HG02642 (cell line): ENCODE measurements at regions not wholly inside any gene's neighbourhood (a gene's known extent, or its start where the extent isn't known, plus 50 kb on each side); places are given as distances from the start of the nearest gene placed in this dataset.
A peak's percentile ranks its signal among the peaks of the same experiment; 100 is the strongest.

ENCODE experiments used
- ATAC-seq: cut with Tn5 transposase; IDR thresholded peaks from one replicate; pipeline ENCODE4 v1.9.1; 2021; ENCODE audit warnings: mild to moderate bottlenecking; ENCODE audit not compliant: unreplicated experiment, poor library complexity

DNA sequence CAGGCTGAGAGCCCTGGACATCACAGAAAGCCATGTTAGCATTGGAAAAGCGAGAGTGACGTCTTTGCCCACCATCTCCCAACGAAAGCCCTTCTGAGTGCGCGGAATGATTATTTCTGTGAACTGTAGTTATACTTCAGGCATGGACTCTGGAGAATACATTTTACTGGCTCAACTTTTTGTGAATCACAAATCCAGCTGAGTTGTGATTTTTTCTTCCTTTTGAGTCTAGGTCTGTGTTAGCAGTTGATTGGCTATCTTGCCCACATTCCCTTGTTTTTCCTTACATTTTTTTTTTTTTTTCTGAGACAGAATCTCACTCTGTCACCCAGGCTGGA, 183.1 kb downstream of the INO80D start:
- ATAC-seq = no peak

DNA sequence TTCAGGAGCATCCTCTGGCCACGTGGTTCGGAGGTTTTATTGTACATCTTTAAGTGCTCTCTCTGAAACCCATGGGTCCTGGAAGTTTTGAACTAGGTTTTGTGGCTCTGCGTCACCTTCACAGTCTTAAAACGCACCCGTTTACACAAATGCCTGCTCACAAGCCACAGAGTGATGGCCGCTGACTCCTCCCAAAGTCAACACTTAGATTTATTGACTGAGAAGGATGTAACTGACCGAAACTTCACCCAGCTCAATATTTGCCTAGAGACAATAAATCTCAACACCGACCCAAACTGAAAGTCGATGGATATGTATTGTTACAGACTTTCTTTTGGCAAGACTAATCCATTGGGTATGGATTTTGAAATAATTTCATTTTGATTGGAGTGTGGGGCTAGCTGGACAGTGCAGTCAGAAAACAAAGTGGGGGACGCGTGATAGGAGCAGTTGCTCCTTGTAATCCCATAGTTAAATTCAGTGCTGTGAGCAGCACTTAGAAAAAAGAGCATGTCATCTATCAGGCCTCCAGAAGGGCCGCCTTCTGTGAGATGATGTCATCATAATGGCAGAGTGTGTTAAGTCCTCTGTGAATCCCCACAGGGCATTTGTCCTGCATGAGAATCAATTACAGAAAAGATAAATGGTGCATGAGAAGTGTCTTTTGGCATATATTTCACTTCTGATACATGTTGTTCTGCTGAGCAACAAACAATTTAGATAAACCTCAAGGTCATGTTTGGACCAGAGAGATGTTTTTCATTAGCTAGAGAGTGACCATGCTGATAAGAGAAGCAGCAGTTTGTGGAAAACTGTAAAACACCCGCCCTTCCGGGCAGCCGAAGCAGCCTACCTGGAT, 183.7 kb downstream of the INO80D start:
- no peak for ATAC-seq

DNA sequence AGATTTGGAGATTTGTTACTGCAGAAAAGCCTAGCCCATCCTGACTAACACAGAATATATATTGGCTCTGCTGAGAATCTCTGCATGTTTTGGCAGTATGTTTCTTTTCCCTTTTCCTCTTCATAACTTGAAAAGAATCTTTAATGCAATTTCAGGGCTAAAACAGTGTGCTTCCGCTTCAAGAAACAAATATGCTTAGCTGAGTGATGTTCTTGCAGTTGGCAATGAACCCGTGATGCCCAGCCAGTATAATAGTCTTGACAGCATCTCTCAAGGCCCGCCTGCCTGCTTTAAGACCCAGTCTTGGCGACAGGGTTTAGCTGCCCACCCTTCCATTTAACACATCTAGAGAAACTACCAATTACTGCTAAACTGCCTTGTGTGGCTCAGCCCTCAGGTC, 184.5 kb downstream of the INO80D start:
- no peak for ATAC-seq

DNA sequence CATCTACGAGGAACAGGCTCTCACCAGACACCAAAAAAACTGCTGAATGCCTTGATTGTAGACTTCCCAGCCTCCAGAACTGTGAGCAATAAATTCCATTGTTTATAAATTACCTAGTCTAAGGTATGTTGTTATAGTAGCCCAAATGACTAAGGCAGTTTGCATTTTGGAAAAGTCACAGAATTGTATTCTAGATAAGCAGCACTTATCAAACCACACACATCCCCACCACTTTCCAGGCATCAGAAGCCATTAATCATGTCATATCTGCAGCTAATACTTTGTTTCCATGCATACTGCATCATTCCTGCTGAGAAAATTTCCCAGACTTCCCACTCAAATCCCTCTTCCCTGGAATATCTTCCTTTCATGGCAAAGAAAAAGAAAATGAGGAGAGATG, 187.2 kb downstream of the INO80D start:
- ATAC-seq = no peak

DNA sequence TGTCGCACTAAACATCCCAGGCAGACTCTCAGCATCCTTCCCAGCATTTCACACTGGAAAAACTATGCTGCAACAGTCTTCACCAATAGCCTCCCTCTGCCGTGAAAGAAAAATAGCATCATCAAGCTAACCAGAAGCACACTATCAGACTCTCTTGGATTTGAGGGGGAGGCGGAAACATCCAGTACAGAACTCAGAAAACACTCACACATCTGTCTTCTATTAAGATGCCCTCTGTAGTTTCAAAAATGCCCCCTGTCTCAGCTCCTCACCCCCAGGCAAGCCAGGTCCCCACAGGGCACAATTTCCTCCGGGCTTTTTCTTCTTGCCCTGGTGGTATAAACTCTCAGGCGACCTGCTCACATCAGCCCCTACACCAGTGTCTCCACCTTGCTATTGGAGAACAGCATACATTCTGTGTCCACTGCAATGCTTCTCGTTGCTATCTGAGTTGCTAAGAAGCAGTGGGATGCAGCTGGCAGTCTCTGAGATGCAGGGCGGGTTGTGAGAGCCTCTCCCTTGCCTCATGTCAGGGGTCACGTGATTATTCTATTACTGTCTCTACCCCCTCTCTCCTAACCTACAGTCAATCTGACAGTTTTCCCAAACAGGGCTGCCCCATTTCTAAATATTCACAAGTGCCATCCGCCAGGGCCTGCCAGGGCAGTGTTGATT, 189.9 kb downstream of the INO80D start:
- no peak for ATAC-seq

DNA sequence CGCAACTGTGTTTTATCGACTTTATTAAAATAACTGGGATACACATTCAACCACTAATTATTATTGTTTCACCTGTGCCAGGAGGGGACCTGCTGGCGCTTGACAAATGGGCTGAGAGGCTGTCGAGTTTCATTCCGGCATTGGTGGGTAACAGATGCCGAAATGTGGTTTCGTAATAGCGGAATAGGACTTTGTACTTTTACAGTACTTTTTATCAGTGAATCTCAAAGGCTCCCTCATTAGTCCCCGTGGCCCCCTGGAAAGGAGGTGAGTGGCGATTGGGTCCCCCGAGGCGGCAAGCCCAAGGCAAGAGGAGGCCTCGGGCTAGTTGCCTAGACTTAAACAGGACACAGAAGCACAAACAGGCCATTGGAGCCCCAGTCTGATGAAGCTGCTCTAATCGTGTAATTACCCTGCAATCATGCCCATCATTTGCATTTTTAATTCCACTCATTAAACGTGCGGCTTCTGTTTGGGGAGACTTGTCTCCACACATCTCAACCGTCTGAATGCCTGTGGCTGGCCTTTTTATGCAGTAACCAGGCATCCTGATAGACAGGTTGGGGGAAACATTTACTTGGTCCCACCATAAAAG, 193.2 kb downstream of the INO80D start:
- ATAC-seq = no peak

DNA sequence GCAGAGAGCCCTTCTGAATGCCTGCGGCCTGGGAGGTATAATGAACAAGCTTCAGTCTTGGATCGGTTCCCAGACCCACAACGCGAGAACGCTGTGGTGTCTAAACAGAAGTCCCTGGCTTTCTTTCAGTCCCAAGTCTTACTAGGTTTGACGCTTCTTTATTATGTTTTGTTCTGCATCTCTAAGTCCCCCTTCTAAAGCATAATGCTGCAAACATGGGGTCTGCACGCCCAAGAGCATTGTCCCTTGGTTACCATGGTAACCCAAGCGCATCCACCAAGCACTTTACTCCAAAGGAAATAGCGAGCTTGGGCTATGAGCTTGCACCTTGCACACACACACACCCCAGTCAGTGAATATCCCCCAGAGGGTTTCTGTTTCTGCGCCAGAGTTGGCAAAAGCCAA, 193.7 kb downstream of the INO80D start:
- ATAC-seq = no peak

DNA sequence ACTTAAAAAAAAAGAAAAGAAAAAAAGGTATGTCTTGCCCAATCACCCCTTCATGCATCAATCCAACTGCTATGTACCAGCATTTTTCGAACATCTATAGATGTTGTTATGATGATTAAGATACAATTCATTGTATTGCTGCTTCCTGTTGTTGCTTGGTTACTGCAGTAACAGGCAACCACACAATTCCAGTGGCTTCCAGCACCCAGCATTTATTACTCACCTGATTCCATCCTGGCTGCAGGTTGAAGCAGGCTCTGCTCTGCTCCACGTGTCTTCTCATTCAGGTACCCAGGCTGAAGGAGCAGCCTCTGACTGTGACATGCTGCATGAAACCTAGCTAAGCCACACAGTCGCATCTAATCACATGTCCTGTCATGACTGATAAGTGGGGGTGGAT, 196.9 kb downstream of the INO80D start:
- ATAC-seq = no peak

DNA sequence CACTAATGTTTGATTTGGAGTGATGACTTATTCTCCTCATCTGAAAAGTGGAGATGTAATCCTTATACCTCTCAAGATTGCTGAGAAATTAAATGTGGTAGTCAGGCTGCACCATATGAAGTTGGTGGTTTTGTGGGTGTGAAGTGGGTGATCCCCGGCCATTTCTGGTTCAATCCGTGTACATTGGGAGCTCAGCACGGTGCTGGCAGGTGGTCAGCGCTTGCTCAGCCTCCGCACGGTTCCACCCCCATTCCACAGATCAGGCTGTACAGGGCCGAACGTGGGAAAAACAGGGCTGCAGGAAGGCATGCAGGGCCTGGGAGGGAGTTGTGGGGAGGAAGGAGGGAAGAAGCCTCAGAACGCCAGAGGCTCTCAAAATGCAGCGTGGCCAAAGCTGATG, 198.3 kb downstream of the INO80D start:
- no peak for ATAC-seq

DNA sequence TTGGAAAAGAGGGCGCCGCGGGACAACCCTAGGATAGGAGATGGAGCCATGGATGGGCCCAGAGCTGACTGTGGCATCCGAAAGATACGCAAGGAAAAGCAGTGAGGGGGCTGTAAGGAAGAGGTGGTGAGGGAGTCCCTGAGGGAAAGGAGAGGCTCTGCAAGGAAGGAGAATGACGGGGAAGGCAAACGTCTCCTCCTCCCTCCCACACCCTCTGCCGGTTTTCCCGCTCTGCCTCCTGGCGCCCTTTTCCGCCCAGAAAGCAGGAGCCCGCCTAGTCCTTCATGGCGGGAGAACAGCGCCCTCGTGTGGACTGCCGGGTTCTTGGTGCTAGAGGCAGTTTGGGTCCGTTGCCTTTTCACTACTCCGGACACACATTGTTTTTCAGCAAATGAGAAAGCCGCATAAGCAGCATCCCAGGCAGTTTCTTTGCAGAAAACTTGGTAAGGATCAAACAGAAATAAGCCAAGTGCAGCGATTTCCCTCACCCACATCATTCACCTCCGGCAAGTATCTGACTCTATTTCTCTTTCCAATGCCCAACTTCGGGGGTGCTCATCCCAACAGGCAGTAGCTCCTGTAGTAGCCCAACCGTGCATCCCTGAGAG, 200.4 kb downstream of the INO80D start:
- peak; percentile 75 for ATAC-seq

DNA sequence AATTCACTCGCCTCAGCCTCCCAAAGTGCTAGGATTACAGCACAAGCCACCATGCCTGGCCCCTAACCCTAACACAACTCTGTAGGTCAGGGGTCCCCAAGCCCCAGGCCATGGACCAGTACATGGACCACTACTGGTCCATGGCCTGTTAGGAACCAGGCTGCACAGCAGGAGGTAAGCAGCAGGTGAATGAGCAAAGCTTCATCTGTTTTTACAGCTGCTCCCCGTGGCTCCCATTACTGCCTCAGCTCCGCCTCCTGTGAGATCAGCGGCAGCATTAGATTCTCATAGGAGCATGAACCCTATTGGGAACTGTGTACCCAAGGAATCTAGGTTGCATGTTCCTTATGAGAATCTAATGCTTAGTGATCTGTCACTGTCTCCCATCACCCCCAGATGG, 201.7 kb downstream of the NRP2 start:
- no peak for ATAC-seq

DNA sequence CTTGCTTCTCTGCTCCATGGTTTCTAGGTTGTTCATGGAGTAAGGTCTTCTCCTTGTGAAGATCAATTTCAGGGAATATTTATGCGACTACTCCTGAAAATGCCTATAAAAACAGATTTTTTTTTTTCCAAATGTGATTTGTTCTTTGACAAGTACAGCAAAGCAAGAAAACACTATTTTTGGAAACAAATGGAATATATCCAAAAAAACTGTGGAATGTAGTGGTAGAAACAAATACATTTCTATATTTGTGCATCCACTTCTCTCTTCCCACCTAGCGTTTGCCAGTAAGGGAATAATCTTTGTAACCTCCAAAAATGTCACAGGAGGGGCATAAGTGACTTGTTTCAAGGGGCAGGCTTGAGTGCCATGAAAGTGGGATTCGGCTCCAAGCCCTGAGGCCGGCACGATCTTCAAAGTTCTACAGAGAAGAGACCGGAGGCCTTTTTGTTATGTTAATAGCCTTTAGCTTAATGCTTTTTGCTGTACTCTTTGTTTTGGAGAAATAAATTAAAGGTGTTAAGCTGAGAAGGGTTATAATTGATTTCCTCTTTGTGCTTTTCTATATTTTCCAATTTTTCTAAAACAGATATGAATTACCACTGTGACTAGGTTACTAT, 200.6 kb downstream of the NRP2 start:
- ATAC-seq = no peak

DNA sequence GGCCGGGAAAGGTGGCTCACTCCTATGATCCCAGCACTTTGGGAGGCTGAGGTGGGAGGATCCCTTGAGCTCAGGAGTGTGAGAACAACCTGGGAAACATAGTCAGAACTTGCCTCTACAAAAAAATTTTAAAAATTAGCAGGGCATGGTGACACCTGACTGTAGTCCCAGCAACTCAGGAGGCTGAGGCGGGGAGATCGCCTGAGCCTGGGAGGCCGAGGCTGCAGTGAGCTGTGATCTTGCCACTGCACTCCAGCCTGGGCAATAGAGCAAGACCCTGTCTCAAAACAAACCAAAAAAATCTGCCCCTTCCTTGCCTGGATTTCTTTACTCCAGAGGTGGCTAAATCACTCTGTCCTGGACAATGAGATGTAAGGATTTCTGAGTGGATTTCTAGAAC, 197.7 kb downstream of the NRP2 start:
- ATAC-seq = no peak

DNA sequence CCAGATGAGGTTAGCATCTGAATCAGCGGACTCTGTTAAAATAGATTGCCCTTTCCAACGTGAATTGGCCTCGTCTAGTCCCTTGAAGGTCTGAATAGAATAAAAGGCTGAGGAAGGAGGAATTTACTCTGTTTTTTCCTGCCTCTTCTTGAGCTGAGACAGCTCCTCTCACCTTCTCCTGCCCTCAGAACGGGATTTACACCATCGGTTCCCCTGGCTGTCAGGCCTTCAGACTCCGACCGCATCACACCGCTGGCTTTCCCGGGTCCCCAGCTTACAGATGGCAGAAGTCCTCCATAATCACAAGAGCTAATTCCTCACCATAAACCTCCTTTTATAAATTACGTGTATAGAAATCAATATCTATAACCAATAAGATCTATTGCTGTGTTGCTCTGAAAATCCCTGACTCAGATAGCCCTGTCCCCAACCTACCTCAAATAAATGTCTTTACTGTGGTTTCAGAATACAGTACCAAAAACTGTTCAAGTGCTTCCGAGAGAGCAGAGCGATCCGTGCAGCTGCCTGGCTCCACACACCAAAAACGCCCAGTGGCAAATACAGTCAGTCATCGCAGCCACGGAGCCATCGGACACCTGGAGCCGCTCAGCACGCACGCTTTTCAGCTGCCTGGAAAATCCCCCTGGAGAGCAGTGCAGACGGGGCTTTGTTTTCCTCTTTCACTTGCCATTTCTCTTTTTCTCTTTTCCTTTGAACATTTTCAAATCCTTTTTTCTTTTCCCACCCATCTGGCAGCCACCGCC, 196.9 kb downstream of the NRP2 start:
- ATAC-seq = no peak

DNA sequence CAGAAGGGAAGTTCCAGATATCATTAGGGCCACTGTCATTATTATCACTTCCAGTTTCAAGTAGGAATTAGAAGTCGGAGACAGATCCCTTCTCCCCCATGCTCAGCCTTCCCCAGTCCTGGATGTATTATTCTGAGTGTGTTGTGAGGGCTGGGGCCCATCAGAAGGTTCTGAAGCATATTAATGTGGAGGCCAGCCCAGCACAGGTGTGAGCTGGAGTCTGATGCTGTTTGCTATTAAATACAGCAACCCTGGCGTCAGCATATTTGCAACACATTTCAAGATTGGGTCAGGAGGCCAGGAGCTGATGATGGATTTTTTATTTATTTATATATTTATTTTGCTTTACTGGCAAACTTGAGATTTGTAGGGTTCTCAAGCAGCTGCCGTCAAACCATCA, 195.2 kb downstream of the NRP2 start:
- ATAC-seq = no peak

DNA sequence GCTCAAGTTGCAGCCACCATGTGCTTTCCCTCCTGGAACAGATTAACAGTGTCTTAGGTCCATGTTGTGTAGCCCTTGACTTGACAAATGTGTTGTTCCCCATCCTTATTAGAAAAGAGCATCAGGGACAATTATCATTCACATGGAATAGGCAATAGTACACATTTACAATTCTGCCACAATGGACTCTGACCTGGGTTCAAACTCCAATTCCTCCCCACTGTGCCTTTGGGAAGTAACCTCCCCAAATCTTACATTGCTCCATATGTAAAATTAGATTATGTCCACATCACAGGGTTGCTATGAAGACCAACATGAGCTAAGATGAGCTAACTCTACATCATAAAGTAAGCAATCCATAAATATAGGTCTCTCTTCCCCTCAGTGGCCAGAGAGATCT, 193.8 kb downstream of the NRP2 start:
- no peak for ATAC-seq

DNA sequence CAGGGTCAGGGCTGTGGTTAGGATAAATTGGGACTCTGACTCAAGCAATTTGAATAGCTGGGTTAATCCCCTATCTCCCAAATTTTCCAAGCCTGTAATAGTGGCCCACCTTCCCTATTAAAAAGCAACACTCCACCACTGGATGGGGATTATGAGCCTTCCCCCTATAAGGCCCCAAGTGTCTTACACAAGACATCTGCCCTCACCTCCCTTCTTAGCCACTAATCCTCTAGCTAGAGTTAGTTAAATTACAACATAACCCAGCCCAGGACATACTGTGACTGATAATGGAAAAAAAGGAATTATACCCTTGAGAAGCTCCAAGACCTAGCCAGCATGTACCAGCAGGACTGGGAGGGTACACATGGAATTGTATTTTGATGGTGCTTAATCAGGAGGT, 190.4 kb downstream of the NRP2 start:
- no peak for ATAC-seq

DNA sequence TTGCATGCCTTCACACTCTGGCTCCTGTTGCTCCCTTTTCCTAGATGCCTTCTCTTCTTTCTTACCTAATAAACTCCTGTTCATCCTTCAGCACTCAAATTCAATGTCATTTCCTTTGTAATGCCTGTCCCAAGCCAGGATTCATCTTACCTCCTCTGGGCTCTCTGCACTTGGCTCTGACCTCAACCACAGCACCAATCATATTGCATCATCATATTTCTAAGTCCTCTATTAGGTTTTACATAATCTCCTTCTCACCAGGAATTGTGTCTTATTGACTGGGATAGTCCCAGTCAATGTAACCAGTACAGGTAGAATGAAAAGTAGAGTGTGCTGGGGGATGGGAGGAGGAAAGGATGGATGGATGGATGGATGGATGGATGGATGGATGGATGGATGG, 187.1 kb downstream of the NRP2 start:
- ATAC-seq = no peak

DNA sequence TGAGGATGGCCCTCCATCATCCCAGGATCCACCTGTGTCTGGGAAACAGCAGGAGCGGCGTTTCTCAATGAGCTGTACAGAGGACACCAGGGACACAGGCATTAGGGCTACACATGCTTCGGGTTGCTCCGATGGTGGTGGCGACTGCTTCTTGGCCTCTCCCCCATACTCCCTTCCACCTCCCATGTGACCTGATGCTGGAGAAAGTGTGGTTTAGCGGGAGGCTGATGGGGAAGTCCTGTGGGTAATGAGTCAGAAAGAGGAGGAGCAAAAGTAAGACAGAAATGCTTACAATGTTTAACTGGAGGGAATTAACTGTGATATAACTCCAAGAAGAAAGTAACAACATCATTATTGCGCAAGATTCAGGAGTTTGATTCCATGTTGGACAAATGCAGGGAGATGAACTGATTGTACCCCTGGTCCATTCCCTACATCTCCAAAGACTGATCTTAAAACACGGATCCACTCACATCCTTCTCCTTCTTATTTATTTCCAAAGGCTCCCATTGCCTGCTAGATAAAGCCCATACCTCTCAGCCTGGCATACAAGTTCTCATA, 186.6 kb downstream of the NRP2 start:
- peak; percentile 71 for ATAC-seq

DNA sequence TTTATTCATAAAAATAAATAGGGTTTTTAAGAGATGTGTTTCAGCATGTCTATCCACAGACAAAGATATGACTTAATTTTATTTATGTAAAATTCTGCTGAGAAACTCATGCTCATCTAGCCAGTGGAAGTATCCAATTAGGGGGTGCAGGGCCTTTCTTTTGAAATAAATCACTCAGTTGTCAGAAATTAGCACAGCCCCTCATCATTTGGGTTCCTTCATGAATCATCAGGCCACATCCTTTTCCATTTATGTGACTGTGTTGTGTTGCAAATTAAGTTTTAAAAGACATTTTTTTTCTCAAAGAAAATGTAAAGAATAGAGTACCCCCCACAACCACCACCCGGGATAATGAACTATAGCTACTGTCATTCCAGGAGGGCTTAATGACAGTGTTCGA, 185.8 kb downstream of the NRP2 start:
- ATAC-seq = no peak
